Thoracic aorta (tissue), 2 donors: ENCODE measurements at regions not wholly inside any gene's neighbourhood (a gene's known extent, or its start where the extent isn't known, plus 50 kb on each side); places are given as distances from the start of the nearest gene placed in this dataset.

Experiments used
- ATAC-seq: fragments of 150-250 bp; one replicate; pipeline ENCODE4 v1.8.0; 2017; ENCODE audit warnings: low read depth; ENCODE audit not compliant: insufficient number of reproducible peaks, low FRiP score
- DNase-seq: peaks from one replicate; pipeline ENCODE4 v3.0.0-alpha.2; 2020; ENCODE audit warnings: low spot score
- H3K27ac ChIP-seq, 2 donors: fragments of 200-600 bp; sonication (generic); 1 replicate in 1 of 2; 2 replicates in 1 of 2; pipeline ENCODE4 v1.5.1; 2016; ENCODE audit warnings: mild to moderate bottlenecking in 2 of 2, moderate library complexity in 2 of 2
- H3K27me3 ChIP-seq: fragments of 200-600 bp; sonication (generic); replicated peaks from 2 replicates; pipeline ENCODE4 v1.6.0; 2016; ENCODE audit warnings: mild to moderate bottlenecking; ENCODE audit not compliant: insufficient read depth
- H3K36me3 ChIP-seq: fragments of 200-600 bp; sonication (generic); one replicate; pipeline ENCODE4 v1.5.1; 2016
- H3K4me1 ChIP-seq, 2 donors: fragments of 200-600 bp; sonication (generic); 1 replicate in 1 of 2; 2 replicates in 1 of 2; pipeline versions ENCODE4 v1.5.1 to v1.6.0; 2016; ENCODE audit warnings: low read depth in 2 of 2, mild to moderate bottlenecking in 1 of 2; ENCODE audit not compliant: control insufficient read depth in 1 of 2
- H3K4me3 ChIP-seq: fragments of 200-600 bp; sonication (generic); 2 replicates; pipeline ENCODE4 v1.5.1; 2016; ENCODE audit warnings: mild to moderate bottlenecking
- H3K9me3 ChIP-seq: fragments of 200-600 bp; sonication (generic); 2 replicates; pipeline ENCODE4 v1.5.1; 2016
- TF ChIP-seq, protein P1 (sequence below): fragments of 200-600 bp; sonication (generic); IDR thresholded peaks from one replicate; pipeline ENCODE4 v1.5.1; 2019; ENCODE audit warnings: antibody characterized with exemption

DNA sequence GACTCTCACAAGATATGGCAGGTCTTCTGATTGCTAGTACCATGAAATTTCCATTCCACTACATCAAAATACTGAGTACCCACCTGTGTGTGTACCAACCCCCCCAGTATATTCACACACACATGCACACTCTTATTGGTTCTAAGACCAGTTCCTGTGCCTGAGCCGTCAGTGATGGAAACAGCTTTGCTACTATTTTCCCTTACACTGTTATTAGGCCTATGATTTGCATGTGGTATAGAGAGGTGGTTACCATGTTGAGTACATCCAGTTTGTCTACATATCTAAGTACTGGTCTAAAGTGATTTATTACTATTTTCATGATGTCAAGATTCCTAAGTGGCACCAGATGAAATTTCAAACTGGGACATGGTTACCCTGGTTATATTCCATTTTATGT lies 459.9 kb downstream of the BCKDHB start:
- H3K27me3 ChIP-seq: no peaks in the 10 kb centered on the region
- no peaks in the 10 kb centered on the region for H3K9me3 ChIP-seq
- ATAC-seq: no peak
- no peaks in the 10 kb centered on the region for H3K4me1 ChIP-seq
- H3K4me3 ChIP-seq: no peak overlapping the region
- TF ChIP-seq, protein P1, sequence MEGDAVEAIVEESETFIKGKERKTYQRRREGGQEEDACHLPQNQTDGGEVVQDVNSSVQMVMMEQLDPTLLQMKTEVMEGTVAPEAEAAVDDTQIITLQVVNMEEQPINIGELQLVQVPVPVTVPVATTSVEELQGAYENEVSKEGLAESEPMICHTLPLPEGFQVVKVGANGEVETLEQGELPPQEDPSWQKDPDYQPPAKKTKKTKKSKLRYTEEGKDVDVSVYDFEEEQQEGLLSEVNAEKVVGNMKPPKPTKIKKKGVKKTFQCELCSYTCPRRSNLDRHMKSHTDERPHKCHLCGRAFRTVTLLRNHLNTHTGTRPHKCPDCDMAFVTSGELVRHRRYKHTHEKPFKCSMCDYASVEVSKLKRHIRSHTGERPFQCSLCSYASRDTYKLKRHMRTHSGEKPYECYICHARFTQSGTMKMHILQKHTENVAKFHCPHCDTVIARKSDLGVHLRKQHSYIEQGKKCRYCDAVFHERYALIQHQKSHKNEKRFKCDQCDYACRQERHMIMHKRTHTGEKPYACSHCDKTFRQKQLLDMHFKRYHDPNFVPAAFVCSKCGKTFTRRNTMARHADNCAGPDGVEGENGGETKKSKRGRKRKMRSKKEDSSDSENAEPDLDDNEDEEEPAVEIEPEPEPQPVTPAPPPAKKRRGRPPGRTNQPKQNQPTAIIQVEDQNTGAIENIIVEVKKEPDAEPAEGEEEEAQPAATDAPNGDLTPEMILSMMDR: no peak
- no peak overlapping the region for H3K27ac ChIP-seq
- H3K36me3 ChIP-seq: no peaks in the 10 kb centered on the region
- no peak for DNase-seq

DNA sequence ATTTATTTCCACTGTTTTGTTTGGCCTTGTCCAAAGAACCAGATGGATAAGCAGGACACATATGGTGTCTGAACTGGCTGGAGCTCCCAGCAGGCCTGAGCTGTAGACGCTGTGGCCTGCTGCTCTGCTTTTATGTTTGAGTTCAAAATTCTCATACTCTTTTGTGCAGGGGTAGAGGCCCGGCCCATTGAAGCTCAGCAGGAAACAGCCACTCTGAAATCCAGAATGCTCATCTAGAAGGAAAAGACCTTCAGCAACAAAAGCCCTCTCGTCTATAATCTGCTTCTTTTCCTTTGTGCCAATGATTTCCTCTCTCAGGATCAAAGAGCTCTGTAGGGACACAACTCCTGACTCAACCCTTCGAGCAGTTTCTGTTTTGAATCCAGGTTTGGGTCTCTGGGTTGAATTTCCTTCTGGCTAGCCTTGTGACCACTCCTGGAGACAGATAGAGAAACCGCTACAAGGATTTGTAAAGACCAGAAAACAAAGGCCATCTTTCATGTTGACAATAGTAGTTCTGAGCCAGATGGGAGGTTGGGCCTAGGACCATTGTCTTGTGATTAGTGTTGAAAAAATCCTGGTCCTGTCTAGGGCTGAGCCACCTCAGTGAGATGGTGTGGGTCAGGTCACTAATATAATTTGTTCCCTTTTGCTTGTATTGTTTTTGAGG lies 446.7 kb downstream of the BCKDHB start:
- TF ChIP-seq, protein P1: no peak
- ATAC-seq: peak; percentile 34

DNA sequence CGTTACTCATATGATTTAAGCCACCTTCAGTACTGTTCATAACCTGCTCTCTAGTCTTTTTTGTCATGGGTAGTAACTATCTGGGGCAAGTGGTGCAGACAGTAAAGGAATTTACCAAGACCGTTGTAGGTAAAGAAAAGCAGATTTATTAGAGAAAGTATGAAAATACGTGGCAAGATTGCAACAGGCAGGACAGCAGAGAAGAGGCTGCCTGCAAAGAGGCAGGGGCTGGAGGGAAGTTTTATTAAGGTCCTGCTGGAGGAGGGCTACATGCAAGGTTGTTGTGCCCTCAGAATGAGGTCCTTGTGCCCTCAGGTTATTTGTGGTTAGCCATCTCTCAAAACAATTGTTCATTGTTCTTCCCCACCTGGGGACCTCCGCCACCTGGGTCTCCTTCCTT lies 444.3 kb downstream of the BCKDHB start:
- TF ChIP-seq, protein P1: no peak
- DNase-seq (no peak), ATAC-seq (no peak)
- H3K4me1 ChIP-seq: peaks cover 0 to 19% of the 10 kb centered on the region in 2 donors
- no peaks in the 10 kb centered on the region for H3K36me3 ChIP-seq
- no peaks in the 10 kb centered on the region for H3K27me3 ChIP-seq
- no peaks in the 10 kb centered on the region for H3K9me3 ChIP-seq
- no peak overlapping the region for H3K4me3 ChIP-seq
- H3K27ac ChIP-seq: no peak overlapping the region

More for the DNA sequence above, 446.7 kb downstream of the BCKDHB start:
- H3K27me3 ChIP-seq: no peaks in the 10 kb centered on the region
- H3K36me3 ChIP-seq: no peaks in the 10 kb centered on the region
- H3K4me3 ChIP-seq: no peak overlapping the region
- DNase-seq: no peak
- peaks cover 0 to 12% of the 10 kb centered on the region in 2 donors for H3K4me1 ChIP-seq
- H3K27ac ChIP-seq: no peak overlapping the region
- H3K9me3 ChIP-seq: no peaks in the 10 kb centered on the region

DNA sequence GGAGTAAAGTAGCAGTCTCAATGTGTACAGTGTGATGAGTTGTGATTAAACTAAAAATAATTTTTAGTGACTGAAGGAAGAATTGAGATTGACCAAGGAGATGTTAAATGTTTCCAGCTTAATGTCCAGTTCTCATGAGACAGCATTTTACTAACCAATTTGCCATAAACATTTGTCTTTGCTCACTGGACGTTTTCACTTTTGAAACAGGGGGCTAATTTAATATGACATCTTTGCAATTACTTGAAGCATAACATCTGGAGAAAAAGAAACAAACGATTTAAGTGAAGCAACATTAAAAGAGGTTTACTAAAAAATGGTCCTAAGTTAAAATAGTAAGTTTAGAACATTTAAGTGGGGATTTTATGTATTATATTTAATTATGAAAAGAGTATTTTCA lies 443.8 kb downstream of the BCKDHB start:
- ATAC-seq: no peak
- TF ChIP-seq, protein P1: no peak
- Histone ChIP-seq H3K9me3 (no peaks in the 10 kb centered on the region), H3K36me3 (no peaks in the 10 kb centered on the region), H3K4me3 (no peak overlapping the region), H3K27ac (no peak overlapping the region), H3K4me1 (peaks cover 0 to 19% of the 10 kb centered on the region in 2 donors), H3K27me3 (no peaks in the 10 kb centered on the region)
- no peak for DNase-seq

DNA sequence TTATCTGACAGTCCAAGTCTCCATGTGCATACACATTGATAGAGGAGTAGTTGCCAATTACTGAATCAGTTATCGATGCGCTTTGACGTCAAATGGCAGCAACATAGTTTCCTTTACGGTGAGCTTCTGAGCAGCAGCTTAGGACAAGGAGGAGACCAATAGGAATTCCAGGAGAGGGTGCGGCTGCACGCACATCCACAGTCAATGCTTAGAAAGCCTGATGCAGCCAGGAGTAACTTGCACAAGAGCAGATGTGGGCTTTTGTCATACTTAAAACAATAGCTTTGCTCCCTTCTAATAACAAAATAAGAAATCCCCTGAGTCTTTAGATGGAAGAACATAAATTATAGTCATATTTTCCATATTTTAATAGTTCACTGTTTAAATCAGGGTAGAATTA lies 442.1 kb downstream of the BCKDHB start:
- no peaks in the 10 kb centered on the region for H3K36me3 ChIP-seq
- H3K4me1 ChIP-seq: peaks cover 0 to 19% of the 10 kb centered on the region in 2 donors
- DNase-seq (no peak), ATAC-seq (no peak)
- H3K27me3 ChIP-seq: no peaks in the 10 kb centered on the region
- H3K27ac ChIP-seq: no peak overlapping the region
- TF ChIP-seq, protein P1: no peak
- no peaks in the 10 kb centered on the region for H3K9me3 ChIP-seq
- H3K4me3 ChIP-seq: no peak overlapping the region
